Transverse colon (tissue), 4 donors: ENCODE measurements at regions not wholly inside any gene's neighbourhood (a gene's known extent, or its start where the extent isn't known, plus 50 kb on each side); places are given as distances from the start of the nearest gene placed in this dataset.

Source experiments
- DNase-seq: peaks from one replicate; pipeline ENCODE4 v3.0.0-alpha.2; 2019
- H3K27ac ChIP-seq, 4 donors: fragments of 200-600 bp; sonication (generic); 2 replicates each; pipeline ENCODE4 v1.5.1; 2016 to 2018; ENCODE audit warnings: inconsistent platforms in 4 of 4
- H3K27me3 ChIP-seq: fragments of 200-600 bp; sonication (generic); 2 replicates; pipeline ENCODE4 v1.5.1; 2017; ENCODE audit warnings: inconsistent platforms
- H3K36me3 ChIP-seq, 4 donors: fragments of 200-600 bp; sonication (generic); 2 replicates each; pipeline ENCODE4 v1.5.1; 2017 to 2019; ENCODE audit warnings: inconsistent platforms in 4 of 4
- H3K4me1 ChIP-seq, 4 donors: fragments of 200-600 bp; sonication (generic); 2 replicates each; pipeline ENCODE4 v1.5.1; 2017 to 2020; ENCODE audit warnings: inconsistent platforms in 4 of 4
- H3K4me3 ChIP-seq, 4 donors: fragments of 200-600 bp; sonication (generic); 1 replicate in 1 of 4; 2 replicates in 3 of 4; pipeline versions ENCODE4 v1.5.1 to v1.6.1; 2017 to 2019; ENCODE audit warnings: inconsistent platforms in 4 of 4
- H3K9me3 ChIP-seq, 2 donors: fragments of 200-600 bp; sonication (generic); 2 replicates each; pipeline ENCODE4 v1.5.1; 2017 to 2019; ENCODE audit warnings: inconsistent platforms in 2 of 2
- CTCF ChIP-seq, 5 experiments: fragments of 200-600 bp in 3 of 5; fragments of 450-650 bp in 2 of 5; sonication (generic) in 3 of 5; IDR thresholded peaks; 1 replicate in 2 of 5; 2 replicates in 3 of 5; pipeline ENCODE4 v1.5.1; 2016 to 2017; ENCODE audit warnings: antibody characterized with exemption in 5 of 5, inconsistent platforms in 3 of 5, mild to moderate bottlenecking in 2 of 5, moderate library complexity in 1 of 5
- EP300 ChIP-seq: sonication (generic); formaldehyde crosslinking; IDR thresholded peaks from one replicate; pipeline ENCODE4 v1.6.1; 2017; ENCODE audit warnings: antibody characterized with exemption, low read depth
- POLR2A ChIP-seq: fragments of 450-650 bp; IDR thresholded peaks from one replicate; pipeline ENCODE4 v1.6.1; 2016; ENCODE audit warnings: antibody characterized with exemption, mild to moderate bottlenecking, moderate library complexity
- POLR2AphosphoS5 ChIP-seq, 3 donors: sonication (generic); formaldehyde crosslinking; IDR thresholded peaks; one replicate each; pipeline ENCODE4 v1.6.1; 2016; ENCODE audit warnings: antibody characterized with exemption in 3 of 3
- WGBS, 2 donors: methylation state at CpG; one replicate each; pipeline ENCODE4 v1.1.5; 2018; ENCODE audit warnings: low coverage in 1 of 2; 5-methylcytosine and 5-hydroxymethylcytosine counted together
- in situ Hi-C, 4 donors: fragments of 200-750 bp; cut with MboI; loops; one replicate each; pipeline versions ENCODE4 v1.15.0 to v1.15.1; 2017; ENCODE audit warnings: low sequenced_read_pairs in 3 of 4, low pct_ligation_motif_present in 1 of 4, low pct_unique_long_range_greater_than_20kb in 1 of 4
- intact Hi-C: fragments of 100-400 bp; cut with DNase I; formaldehyde crosslinking; loops from one replicate; pipeline ENCODE4 v1.15.1; 2023; ENCODE audit warnings: low total_unique reads

GRCh38 chr6:76416821-76417605 lies 344.6 kb upstream of the IMPG1 start:
- WGBS, 2 donors = 20 to 47% methylated on average over 4 to 5 of the region's 5 CpGs
- no peak for TF ChIP-seq EP300
- TF ChIP-seq POLR2AphosphoS5 (IDR thresholded peaks at IDR 0.05) = no peak
- no peak for TF ChIP-seq CTCF (IDR thresholded peaks at IDR 0.05)
- no peak for TF ChIP-seq POLR2A
- in situ Hi-C loops = no loop called here
- Histone ChIP-seq H3K4me3 (no peak overlapping the region), H3K27me3 (no peaks in the 10 kb centered on the region), H3K36me3 (no peaks in the 10 kb centered on the region), H3K4me1 (no peaks in the 10 kb centered on the region), H3K9me3 (no peaks in the 10 kb centered on the region), H3K27ac (no peak overlapping the region)
- intact Hi-C loops = no loop called here
- peak; percentile 8 for DNase-seq

GRCh38 chr6:76403064-76403463 lies 330.6 kb upstream of the IMPG1 start:
- Histone ChIP-seq H3K4me3 (no peak overlapping the region), H3K36me3 (no peaks in the 10 kb centered on the region), H3K9me3 (no peaks in the 10 kb centered on the region), H3K27me3 (no peaks in the 10 kb centered on the region), H3K27ac (no peak overlapping the region), H3K4me1 (no peaks in the 10 kb centered on the region)
- no peak for TF ChIP-seq POLR2AphosphoS5 (IDR thresholded peaks at IDR 0.05)
- in situ Hi-C loops = no loop called here
- no peak for DNase-seq
- intact Hi-C loops = no loop called here

GRCh38 chr6:76397966-76398365 lies 325.5 kb upstream of the IMPG1 start:
- TF ChIP-seq POLR2A (no peak), POLR2AphosphoS5 (IDR thresholded peaks at IDR 0.05) (no peak), EP300 (no peak), CTCF (IDR thresholded peaks at IDR 0.05) (no peak)
- H3K27ac ChIP-seq = no peak overlapping the region
- 58 to 80% methylated on average over 1 of the region's 1 CpG for WGBS, 2 donors
- no peak for DNase-seq
- no peaks in the 10 kb centered on the region for H3K27me3 ChIP-seq
- no peaks in the 10 kb centered on the region for H3K4me1 ChIP-seq
- H3K9me3 ChIP-seq = no peaks in the 10 kb centered on the region
- in situ Hi-C loops = no loop called here
- no peak overlapping the region for H3K4me3 ChIP-seq
- intact Hi-C loops = no loop called here
- no peaks in the 10 kb centered on the region for H3K36me3 ChIP-seq

- no peak overlapping the region for H3K27ac ChIP-seq
- 56% methylated on average over 1 of the region's 1 CpG; no CpG with 5 or more reads in 1 of the 2 donors for WGBS, 2 donors
- no peak for TF ChIP-seq CTCF (IDR thresholded peaks at IDR 0.05)
- no peak for TF ChIP-seq POLR2AphosphoS5 (IDR thresholded peaks at IDR 0.05)
- no peak for TF ChIP-seq EP300
- TF ChIP-seq POLR2A = no peak
- no peaks in the 10 kb centered on the region for H3K4me1 ChIP-seq
- in situ Hi-C loops = no loop called here
- H3K9me3 ChIP-seq = no peaks in the 10 kb centered on the region
- no peak for DNase-seq
- H3K27me3 ChIP-seq = no peaks in the 10 kb centered on the region
- no peaks in the 10 kb centered on the region for H3K36me3 ChIP-seq
- H3K4me3 ChIP-seq = no peak overlapping the region
- intact Hi-C loops = no loop called here
These were observed 309.7 kb upstream of the IMPG1 start for GRCh38 chr6:76382201-76382600.

GRCh38 chr6:76381612-76382011 lies 309.1 kb upstream of the IMPG1 start:
- H3K27me3 ChIP-seq = no peaks in the 10 kb centered on the region
- H3K27ac ChIP-seq = no peak overlapping the region
- 52% methylated on average over 2 of the region's 2 CpGs; no CpG with 5 or more reads in 1 of the 2 donors for WGBS, 2 donors
- H3K36me3 ChIP-seq = no peaks in the 10 kb centered on the region
- H3K4me1 ChIP-seq = no peaks in the 10 kb centered on the region
- no peak overlapping the region for H3K4me3 ChIP-seq
- in situ Hi-C loops (no loop called here), intact Hi-C loops (no loop called here)
- DNase-seq = no peak
- H3K9me3 ChIP-seq = no peaks in the 10 kb centered on the region
- no peak for TF ChIP-seq EP300
- TF ChIP-seq CTCF (IDR thresholded peaks at IDR 0.05) = no peak
- TF ChIP-seq POLR2AphosphoS5 (IDR thresholded peaks at IDR 0.05) = no peak
- TF ChIP-seq POLR2A = no peak
